HL-60 (cell line): ENCODE measurements at regions not wholly inside any gene's neighbourhood (a gene's known extent, or its start where the extent isn't known, plus 50 kb on each side); places are given as distances from the start of the nearest gene placed in this dataset.

Experiments
- DNase-seq, 2 experiments: peaks; one replicate each; pipeline ENCODE4 v3.0.0-alpha.2; 2010 to 2020; ENCODE audit warnings: low read depth in 1 of 2, low spot score in 1 of 2
- H3K27ac ChIP-seq: fragments of 250-450 bp; sonication (Bioruptor Pico); replicated peaks from 2 replicates; pipeline ENCODE4 v1.5.1; 2020; ENCODE audit warnings: mild to moderate bottlenecking, moderate library complexity
- H3K27me3 ChIP-seq: fragments of 250-450 bp; sonication (Bioruptor Pico); 2 replicates; pipeline ENCODE4 v1.5.1; 2021; ENCODE audit warnings: mild to moderate bottlenecking, moderate library complexity; ENCODE audit not compliant: insufficient read depth, poor library complexity, severe bottlenecking
- H3K4me3 ChIP-seq: replicated peaks from 2 replicates; pipeline ENCODE4 v1.5.1; 2011; ENCODE audit warnings: mild to moderate bottlenecking, control low read depth, low read length; ENCODE audit not compliant: insufficient read depth
- GABPA ChIP-seq: IDR thresholded peaks from 2 replicates; pipeline ENCODE4 v1.6.1; 2012; ENCODE audit warnings: low read depth
- POLR2AphosphoS5 ChIP-seq: IDR thresholded peaks from 2 replicates; pipeline ENCODE4 v1.6.1; 2012; ENCODE audit warnings: low read depth
- SPI1 ChIP-seq: IDR thresholded peaks from 2 replicates; pipeline ENCODE4 v1.6.1; 2012; ENCODE audit warnings: low read depth, mild to moderate bottlenecking, borderline replicate concordance
- TF ChIP-seq, protein P1 (sequence below): IDR thresholded peaks from 2 replicates; pipeline ENCODE4 v1.6.1; 2012; ENCODE audit warnings: low read depth; ENCODE audit not compliant: insufficient replicate concordance
- TF ChIP-seq, protein P2 (sequence below): IDR thresholded peaks from one replicate; pipeline ENCODE4 v1.5.1; 2011; ENCODE audit warnings: low read length, control low read depth, inconsistent platforms; ENCODE audit not compliant: insufficient read depth

- no peak for DNase-seq
Measured at GRCh38 chr1:29820401-29820800, 584.1 kb downstream of the PTPRU start.

GRCh38 chr1:29812408-29813135 is 576.2 kb downstream of the PTPRU start:
- DNase-seq: no peak
- Histone ChIP-seq H3K27me3 (no peaks in the 10 kb centered on the region), H3K4me3 (no peak overlapping the region), H3K27ac (no peak overlapping the region)
- TF ChIP-seq, protein P1, sequence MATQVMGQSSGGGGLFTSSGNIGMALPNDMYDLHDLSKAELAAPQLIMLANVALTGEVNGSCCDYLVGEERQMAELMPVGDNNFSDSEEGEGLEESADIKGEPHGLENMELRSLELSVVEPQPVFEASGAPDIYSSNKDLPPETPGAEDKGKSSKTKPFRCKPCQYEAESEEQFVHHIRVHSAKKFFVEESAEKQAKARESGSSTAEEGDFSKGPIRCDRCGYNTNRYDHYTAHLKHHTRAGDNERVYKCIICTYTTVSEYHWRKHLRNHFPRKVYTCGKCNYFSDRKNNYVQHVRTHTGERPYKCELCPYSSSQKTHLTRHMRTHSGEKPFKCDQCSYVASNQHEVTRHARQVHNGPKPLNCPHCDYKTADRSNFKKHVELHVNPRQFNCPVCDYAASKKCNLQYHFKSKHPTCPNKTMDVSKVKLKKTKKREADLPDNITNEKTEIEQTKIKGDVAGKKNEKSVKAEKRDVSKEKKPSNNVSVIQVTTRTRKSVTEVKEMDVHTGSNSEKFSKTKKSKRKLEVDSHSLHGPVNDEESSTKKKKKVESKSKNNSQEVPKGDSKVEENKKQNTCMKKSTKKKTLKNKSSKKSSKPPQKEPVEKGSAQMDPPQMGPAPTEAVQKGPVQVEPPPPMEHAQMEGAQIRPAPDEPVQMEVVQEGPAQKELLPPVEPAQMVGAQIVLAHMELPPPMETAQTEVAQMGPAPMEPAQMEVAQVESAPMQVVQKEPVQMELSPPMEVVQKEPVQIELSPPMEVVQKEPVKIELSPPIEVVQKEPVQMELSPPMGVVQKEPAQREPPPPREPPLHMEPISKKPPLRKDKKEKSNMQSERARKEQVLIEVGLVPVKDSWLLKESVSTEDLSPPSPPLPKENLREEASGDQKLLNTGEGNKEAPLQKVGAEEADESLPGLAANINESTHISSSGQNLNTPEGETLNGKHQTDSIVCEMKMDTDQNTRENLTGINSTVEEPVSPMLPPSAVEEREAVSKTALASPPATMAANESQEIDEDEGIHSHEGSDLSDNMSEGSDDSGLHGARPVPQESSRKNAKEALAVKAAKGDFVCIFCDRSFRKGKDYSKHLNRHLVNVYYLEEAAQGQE: no peak
- TF ChIP-seq SPI1 (no peak), POLR2AphosphoS5 (no peak), GABPA (no peak)
- TF ChIP-seq, protein P2, sequence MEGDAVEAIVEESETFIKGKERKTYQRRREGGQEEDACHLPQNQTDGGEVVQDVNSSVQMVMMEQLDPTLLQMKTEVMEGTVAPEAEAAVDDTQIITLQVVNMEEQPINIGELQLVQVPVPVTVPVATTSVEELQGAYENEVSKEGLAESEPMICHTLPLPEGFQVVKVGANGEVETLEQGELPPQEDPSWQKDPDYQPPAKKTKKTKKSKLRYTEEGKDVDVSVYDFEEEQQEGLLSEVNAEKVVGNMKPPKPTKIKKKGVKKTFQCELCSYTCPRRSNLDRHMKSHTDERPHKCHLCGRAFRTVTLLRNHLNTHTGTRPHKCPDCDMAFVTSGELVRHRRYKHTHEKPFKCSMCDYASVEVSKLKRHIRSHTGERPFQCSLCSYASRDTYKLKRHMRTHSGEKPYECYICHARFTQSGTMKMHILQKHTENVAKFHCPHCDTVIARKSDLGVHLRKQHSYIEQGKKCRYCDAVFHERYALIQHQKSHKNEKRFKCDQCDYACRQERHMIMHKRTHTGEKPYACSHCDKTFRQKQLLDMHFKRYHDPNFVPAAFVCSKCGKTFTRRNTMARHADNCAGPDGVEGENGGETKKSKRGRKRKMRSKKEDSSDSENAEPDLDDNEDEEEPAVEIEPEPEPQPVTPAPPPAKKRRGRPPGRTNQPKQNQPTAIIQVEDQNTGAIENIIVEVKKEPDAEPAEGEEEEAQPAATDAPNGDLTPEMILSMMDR: no peak

More at GRCh38 chr1:29820401-29820800, 584.1 kb downstream of the PTPRU start:
- TF ChIP-seq, protein P1: no peak
- TF ChIP-seq SPI1 (no peak), GABPA (no peak), POLR2AphosphoS5 (no peak)
- TF ChIP-seq, protein P2: no peak
- Histone ChIP-seq H3K27ac (no peak overlapping the region), H3K4me3 (no peak overlapping the region), H3K27me3 (no peaks in the 10 kb centered on the region)

DNA sequence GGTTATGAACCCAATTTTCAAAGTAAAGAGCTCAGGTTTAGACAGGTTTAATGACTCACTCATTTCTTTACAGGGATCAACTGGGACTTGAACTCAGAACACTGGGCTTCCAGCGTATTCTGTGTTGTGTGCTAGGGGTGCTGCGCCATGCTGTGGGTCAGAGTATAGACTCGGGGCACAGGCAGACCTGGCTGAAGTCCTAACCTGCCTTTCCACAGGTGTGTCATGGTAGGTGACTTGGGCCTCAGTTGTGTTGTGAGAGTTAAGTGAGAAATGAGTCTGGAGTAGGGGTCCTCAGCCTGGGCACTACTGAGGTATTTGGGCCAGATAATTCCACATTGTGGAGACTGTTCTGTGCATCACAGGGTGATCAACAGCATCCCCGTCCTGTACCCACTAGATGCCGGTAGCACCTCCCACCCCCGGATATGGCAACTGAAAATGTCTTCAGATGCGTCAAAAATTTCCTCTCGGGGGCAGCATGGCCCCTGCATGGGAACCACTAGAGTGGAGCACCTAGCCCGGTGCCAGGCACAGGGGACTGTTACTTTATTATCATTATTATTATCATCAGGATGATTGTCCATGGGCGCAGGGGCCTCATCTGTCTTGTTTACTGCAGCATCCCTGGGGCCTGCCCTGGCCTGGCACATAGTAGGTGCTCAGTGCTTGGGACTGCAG is 575.5 kb downstream of the PTPRU start:
- Histone ChIP-seq H3K27ac (no peak overlapping the region), H3K27me3 (no peaks in the 10 kb centered on the region), H3K4me3 (no peak overlapping the region)
- TF ChIP-seq, protein P1: no peak
- TF ChIP-seq, protein P2: no peak
- TF ChIP-seq GABPA: no peak
- no peak for TF ChIP-seq SPI1
- no peak for DNase-seq
